ENCODE measurements at regions not wholly inside any gene's neighbourhood (a gene's known extent, or its start where the extent isn't known, plus 50 kb on each side); places are given as distances from the start of the nearest gene placed in this dataset.

GRCh38 chr6:14276667-14277404, 159.3 kb downstream of the CD83 start:
- Mint-ChIP-seq H3K4me1 (peaks cover 38% of the 10 kb centered on the region), H3K4me3 (peak overlapping the region; percentile 31), H3K27me3 (no peaks in the 10 kb centered on the region), H3K9me3 (peaks cover 17% of the 10 kb centered on the region), H3K36me3 (ENCODE audit: low read depth) (peaks cover 6% of the 10 kb centered on the region), H3K27ac (peak overlapping the region; percentile 93)
- ChIA-PET CTCF (no interaction called here), POLR2A (interaction anchor here (2.2 kb wide), 1 partner anchor 9 kb away, joined by 5 read pairs; no protein-coding TSS in a partner anchor)
- DNase-seq = peak; percentile 36

DNA sequence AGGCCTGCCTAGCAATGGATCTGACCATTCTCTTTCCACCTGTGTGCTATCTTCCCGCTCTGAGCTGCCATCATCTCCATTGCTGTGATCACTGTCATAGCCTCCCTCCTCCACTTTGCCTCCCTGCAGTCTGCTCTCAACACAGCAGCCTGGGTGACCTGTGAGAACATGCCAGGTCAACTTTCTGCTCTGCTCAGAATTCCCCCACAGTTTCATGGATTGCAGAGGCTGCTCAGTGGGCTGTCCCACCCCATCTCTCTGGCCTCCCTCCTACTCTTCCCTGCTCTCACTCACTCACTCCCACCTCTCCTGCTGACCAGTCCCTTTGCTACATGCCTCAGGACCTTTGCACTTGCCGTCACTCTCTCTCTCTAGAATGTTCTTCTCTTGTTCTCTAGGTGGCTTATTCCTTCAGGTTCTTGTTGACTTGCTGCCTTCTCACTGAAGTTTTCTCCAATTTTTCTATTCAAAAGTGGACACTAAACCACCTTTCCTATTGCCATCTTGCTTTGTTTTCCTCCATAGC, 159.9 kb downstream of the CD83 start:
- no peak for DNase-seq
- Mint-ChIP-seq H3K27me3 (no peaks in the 10 kb centered on the region), H3K27ac (peak overlapping the region; percentile 93), H3K4me3 (peak overlapping the region; percentile 37), H3K4me1 (peaks cover 33% of the 10 kb centered on the region), H3K36me3 (ENCODE audit: low read depth) (peaks cover 2% of the 10 kb centered on the region), H3K9me3 (peaks cover 14% of the 10 kb centered on the region)
- ChIA-PET CTCF (no interaction called here), POLR2A (interaction anchor here (2.2 kb wide), 1 partner anchor 10 kb away, joined by 5 read pairs; no protein-coding TSS in a partner anchor)

GRCh38 chr6:14278006-14278405, 160.4 kb downstream of the CD83 start:
- Mint-ChIP-seq H3K9me3 (peaks cover 11% of the 10 kb centered on the region), H3K27ac (peak overlapping the region; percentile 93), H3K27me3 (no peaks in the 10 kb centered on the region), H3K4me3 (no peak overlapping the region), H3K36me3 (ENCODE audit: low read depth) (peaks cover 1% of the 10 kb centered on the region), H3K4me1 (peaks cover 33% of the 10 kb centered on the region)
- no peak for DNase-seq
- ChIA-PET POLR2A (interaction anchor here (1.0 to 2.2 kb wide), 2 partner anchors 8 to 10 kb away, joined by 3 to 5 read pairs; no protein-coding TSS in a partner anchor), CTCF (no interaction called here)

DNA sequence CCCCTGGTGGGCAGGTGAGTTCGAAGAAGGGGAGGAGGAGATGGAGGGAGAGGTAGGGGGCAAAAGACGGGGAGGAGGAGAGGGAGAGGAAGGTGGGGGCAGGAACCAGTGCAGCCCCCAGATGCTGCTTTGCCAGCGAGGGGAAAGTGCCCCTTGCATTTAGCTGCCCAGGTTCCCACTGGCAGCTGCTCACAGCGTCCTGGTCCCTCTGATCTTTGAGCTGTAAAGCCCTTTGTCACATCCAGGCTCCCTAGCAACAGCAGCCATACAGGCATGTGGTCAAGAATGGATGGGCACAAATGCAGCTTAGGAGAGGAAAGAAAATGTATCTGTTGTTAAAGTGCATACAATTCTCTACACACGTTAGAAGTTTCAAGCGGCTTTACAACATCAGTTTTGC, 160.9 kb downstream of the CD83 start:
- peaks cover 33% of the 10 kb centered on the region for H3K4me1 Mint-ChIP-seq
- H3K4me3 Mint-ChIP-seq = no peak overlapping the region
- H3K27ac Mint-ChIP-seq = no peak overlapping the region
- no peaks in the 10 kb centered on the region for H3K36me3 Mint-ChIP-seq (ENCODE audit: low read depth)
- CTCF ChIA-PET = no interaction called here
- H3K27me3 Mint-ChIP-seq = no peaks in the 10 kb centered on the region
- POLR2A ChIA-PET = interaction anchor here (1.0 kb wide), 1 partner anchor 9 kb away, joined by 3 read pairs; no protein-coding TSS in a partner anchor
- peaks cover 8% of the 10 kb centered on the region for H3K9me3 Mint-ChIP-seq
- DNase-seq = no peak

- H3K4me3 Mint-ChIP-seq = no peak overlapping the region
- H3K9me3 Mint-ChIP-seq = peaks cover 8% of the 10 kb centered on the region
- no peak for DNase-seq
- ChIA-PET CTCF (no interaction called here), POLR2A (no interaction called here)
- H3K36me3 Mint-ChIP-seq (ENCODE audit: low read depth) = no peaks in the 10 kb centered on the region
- no peak overlapping the region for H3K27ac Mint-ChIP-seq
- peaks cover 31% of the 10 kb centered on the region for H3K4me1 Mint-ChIP-seq
- no peaks in the 10 kb centered on the region for H3K27me3 Mint-ChIP-seq
Observed at GRCh38 chr6:14280006-14280510, 162.5 kb downstream of the CD83 start.

GRCh38 chr6:14280766-14281293, 163.3 kb downstream of the CD83 start:
- Mint-ChIP-seq H3K27me3 (no peaks in the 10 kb centered on the region), H3K27ac (no peak overlapping the region), H3K9me3 (peaks cover 8% of the 10 kb centered on the region), H3K4me1 (peaks cover 25% of the 10 kb centered on the region), H3K4me3 (no peak overlapping the region), H3K36me3 (ENCODE audit: low read depth) (no peaks in the 10 kb centered on the region)
- DNase-seq = no peak
- POLR2A ChIA-PET = no interaction called here
- CTCF ChIA-PET = no interaction called here

- Mint-ChIP-seq H3K27me3 (no peaks in the 10 kb centered on the region), H3K27ac (no peak overlapping the region), H3K9me3 (peaks cover 8% of the 10 kb centered on the region), H3K4me3 (no peak overlapping the region), H3K4me1 (peaks cover 13% of the 10 kb centered on the region), H3K36me3 (ENCODE audit: low read depth) (no peaks in the 10 kb centered on the region)
- ChIA-PET POLR2A (no interaction called here), CTCF (interaction anchor here (1.5 kb wide), 1 partner anchor 71 kb away, joined by 3 read pairs; no protein-coding TSS in a partner anchor)
- no peak for DNase-seq
Observed at GRCh38 chr6:14281811-14282660, 164.5 kb downstream of the CD83 start.

- Mint-ChIP-seq H3K9me3 (peaks cover 8% of the 10 kb centered on the region), H3K36me3 (ENCODE audit: low read depth) (no peaks in the 10 kb centered on the region), H3K4me1 (peaks cover 3% of the 10 kb centered on the region), H3K27me3 (peaks cover under 1% of the 10 kb centered on the region), H3K27ac (no peak overlapping the region), H3K4me3 (no peak overlapping the region)
- DNase-seq = no peak
- ChIA-PET POLR2A (no interaction called here), CTCF (interaction anchor here (1.5 kb wide), 1 partner anchor 72 kb away, joined by 3 read pairs; no protein-coding TSS in a partner anchor)
Observed at GRCh38 chr6:14282854-14283505, 165.4 kb downstream of the CD83 start.

GRCh38 chr6:14283600-14284235, 166.1 kb downstream of the CD83 start:
- no peaks in the 10 kb centered on the region for H3K4me1 Mint-ChIP-seq
- no peak overlapping the region for H3K4me3 Mint-ChIP-seq
- H3K27me3 Mint-ChIP-seq = peaks cover 5% of the 10 kb centered on the region
- ChIA-PET CTCF (no interaction called here), POLR2A (no interaction called here)
- DNase-seq = no peak
- no peak overlapping the region for H3K27ac Mint-ChIP-seq
- peaks cover 9% of the 10 kb centered on the region for H3K9me3 Mint-ChIP-seq
- H3K36me3 Mint-ChIP-seq (ENCODE audit: low read depth) = no peaks in the 10 kb centered on the region

DNA sequence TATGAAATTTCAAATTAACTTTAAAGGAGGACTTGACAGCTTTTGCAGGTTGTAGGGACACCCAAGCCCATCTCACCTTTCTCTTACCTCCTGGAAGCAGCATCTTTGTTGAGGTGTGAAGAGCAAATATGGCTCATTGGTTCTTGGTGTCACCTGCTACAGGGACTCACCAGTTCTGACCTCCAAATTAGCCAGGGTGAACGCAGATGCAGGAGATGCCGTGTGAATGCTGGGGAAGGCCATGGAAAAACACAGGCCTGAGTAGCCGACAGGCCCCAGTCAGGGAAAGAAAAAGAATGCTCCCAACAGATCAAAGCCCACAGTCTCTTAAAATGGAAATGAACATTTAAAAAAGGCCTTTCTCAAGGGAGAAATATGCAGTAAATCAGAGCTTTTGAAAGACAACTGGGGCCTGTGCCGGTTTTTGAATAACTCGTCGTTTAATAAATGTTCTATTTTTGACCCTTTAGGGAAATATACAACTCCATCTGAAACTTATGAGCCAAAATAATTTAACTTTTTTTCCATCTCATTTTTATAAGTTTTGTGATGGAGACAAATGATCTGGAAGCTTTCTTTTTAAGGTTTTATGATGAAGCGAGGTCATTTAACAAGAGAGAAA, 167.5 kb downstream of the CD83 start:
- CTCF ChIA-PET = no interaction called here
- no peak for DNase-seq
- peaks cover 4% of the 10 kb centered on the region for H3K9me3 Mint-ChIP-seq
- H3K4me3 Mint-ChIP-seq = no peak overlapping the region
- peaks cover 5% of the 10 kb centered on the region for H3K27me3 Mint-ChIP-seq
- peaks cover 5% of the 10 kb centered on the region for H3K4me1 Mint-ChIP-seq
- no peak overlapping the region for H3K27ac Mint-ChIP-seq
- POLR2A ChIA-PET = interaction anchor here (0.7 kb wide), 1 partner anchor 10 kb away, joined by 3 read pairs; no protein-coding TSS in a partner anchor
- H3K36me3 Mint-ChIP-seq (ENCODE audit: low read depth) = no peaks in the 10 kb centered on the region

DNA sequence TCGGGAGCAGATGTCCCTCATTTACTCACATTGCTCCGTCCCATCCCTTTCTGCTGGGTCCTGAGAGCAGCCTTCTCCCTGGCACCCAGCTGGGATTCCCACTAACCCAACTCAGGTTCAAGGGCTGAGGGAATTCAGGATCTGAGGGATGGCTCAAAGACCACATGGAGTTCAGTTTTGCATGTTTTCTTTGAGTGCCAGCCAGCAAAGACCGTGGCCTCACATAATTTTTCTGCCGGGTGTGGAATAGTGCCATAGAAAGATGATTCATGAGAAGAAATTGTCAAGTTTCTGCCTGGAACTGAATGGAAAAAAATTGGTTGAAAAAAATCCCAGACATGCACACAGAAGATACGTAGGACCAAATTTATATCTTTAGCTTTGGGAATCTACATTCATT, 168.6 kb downstream of the CD83 start:
- H3K4me3 Mint-ChIP-seq = no peak overlapping the region

More for the DNA sequence above, 168.6 kb downstream of the CD83 start:
- Mint-ChIP-seq H3K27ac (no peak overlapping the region), H3K36me3 (ENCODE audit: low read depth) (no peaks in the 10 kb centered on the region), H3K27me3 (peaks cover 5% of the 10 kb centered on the region), H3K4me1 (peaks cover 13% of the 10 kb centered on the region), H3K9me3 (peaks cover 2% of the 10 kb centered on the region)
- CTCF ChIA-PET = no interaction called here
- no peak for DNase-seq
- POLR2A ChIA-PET = no interaction called here

All from activated CD4-positive, alpha-beta memory T cell treated with anti-CD3 and anti-CD28 coated beads, Interleukin-2, amount 10 ng/mL, durations not matched to agents 7 days and 5 days (primary cell).